SKM-1 treated with dmso at 0.1 percent for 144 hours (cell line): ENCODE measurements at regions not wholly inside any gene's neighbourhood (a gene's known extent, or its start where the extent isn't known, plus 50 kb on each side); places are given as distances from the start of the nearest gene placed in this dataset.
"Not testable (repeated sequence)": the region's sequence is repeated elsewhere in the genome, so short reads cannot be mapped to it uniquely, and the experiment has no call there.

Experiments used
- DNase-seq: peaks from one replicate; lab custom pipeline; 2025; ENCODE audit not compliant: unreplicated experiment; lab: John Stamatoyannopoulos, UW

DNA sequence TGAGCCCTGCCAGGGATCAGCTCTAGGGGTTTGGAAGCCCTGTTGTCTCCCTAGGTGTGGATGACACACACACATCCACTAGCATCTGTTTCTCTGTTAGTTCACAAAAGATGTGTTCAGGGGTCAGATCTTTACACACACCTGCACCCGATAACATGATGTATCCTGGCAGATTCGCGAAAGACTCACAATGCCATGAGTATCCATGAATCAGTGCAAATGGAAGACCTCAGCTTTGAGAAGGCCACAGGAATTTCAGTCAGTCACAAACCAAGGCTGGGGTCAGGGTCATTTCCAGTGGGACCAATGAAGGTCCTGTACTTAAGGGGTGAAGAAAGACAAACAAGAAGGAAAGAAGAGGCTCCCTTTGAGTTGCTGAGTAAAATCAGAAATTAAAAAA, 898.2 kb downstream of the UQCRFS1 start:
- no peak for DNase-seq

- DNase-seq: no peak
Observed at GRCh38 chr19:28314287-28314686, 898.7 kb downstream of the UQCRFS1 start.

- DNase-seq: no peak
Observed at GRCh38 chr19:28313633-28314032, 899.3 kb downstream of the UQCRFS1 start.

DNA sequence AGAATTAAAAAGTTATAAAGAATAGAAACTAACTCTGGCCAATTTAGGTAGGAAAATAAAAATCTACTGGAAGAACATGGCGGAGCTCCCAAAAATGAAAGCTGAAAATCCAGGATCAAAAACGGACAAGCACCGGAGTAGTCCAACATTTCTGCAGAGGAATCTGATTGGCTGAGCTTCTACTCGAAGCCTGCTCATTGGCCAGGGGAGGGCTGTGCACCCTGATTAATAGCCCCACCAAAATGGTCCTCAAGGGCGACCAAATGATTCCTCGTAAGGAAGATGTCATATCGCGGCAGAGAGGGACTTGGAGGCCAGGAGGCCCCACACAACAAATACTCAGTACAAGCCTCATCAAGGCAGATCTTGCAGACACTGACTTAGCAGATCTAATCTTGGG, 900.7 kb downstream of the UQCRFS1 start:
- no peak for DNase-seq

GRCh38 chr19:28310829-28311228, 902.1 kb downstream of the UQCRFS1 start:
- DNase-seq: not testable (repeated sequence)

- no peak for DNase-seq
Observed at GRCh38 chr19:28309070-28309469, 903.9 kb downstream of the UQCRFS1 start.

DNA sequence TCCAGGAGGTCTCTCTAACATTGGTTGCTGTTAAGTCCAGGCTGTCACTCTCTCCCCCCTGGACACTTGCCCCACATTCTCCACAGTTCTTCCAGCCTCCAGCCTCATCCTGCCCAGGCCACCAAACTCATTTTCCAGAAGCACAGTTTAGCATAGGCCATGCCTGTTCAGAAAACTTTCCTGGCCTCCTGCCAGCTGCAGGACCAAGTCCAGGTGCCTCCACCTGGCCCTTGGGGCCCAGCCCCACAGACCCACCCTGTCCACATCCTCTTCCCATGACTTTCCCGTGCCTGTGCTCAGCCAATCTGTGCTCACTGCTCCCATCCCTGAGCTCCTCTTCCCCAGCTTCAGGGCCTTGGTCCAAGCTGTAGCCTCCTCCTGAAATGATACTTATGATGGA, 905.0 kb downstream of the UQCRFS1 start:
- no peak for DNase-seq

GRCh38 chr19:28307487-28307886, 905.5 kb downstream of the UQCRFS1 start:
- no peak for DNase-seq

DNA sequence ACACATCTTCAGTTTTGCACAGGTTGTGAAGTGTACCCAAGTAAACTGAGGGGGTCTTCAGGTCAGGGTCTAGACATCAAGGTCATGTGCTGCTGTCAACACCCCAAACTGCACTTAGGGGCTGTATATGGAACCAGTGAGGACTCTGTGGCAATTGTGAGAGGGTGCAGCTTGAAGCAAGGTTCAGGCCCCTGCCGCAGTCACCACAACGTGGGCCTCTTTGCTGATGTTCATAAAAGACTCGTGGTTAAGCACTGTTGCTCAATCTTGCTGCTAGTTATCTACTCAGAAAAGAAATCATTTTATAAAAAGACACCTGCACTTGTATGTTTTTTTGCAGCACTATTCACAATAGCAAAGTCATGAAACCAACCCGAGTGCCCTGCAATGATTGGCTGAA, 907.4 kb downstream of the UQCRFS1 start:
- DNase-seq: no peak

- DNase-seq: no peak
Observed at GRCh38 chr19:28303502-28303901, 909.4 kb downstream of the UQCRFS1 start.

- no peak for DNase-seq
Observed at GRCh38 chr19:28301961-28302360, 911.0 kb downstream of the UQCRFS1 start.

GRCh38 chr19:28301463-28301862, 911.5 kb downstream of the UQCRFS1 start:
- DNase-seq: no peak

DNA sequence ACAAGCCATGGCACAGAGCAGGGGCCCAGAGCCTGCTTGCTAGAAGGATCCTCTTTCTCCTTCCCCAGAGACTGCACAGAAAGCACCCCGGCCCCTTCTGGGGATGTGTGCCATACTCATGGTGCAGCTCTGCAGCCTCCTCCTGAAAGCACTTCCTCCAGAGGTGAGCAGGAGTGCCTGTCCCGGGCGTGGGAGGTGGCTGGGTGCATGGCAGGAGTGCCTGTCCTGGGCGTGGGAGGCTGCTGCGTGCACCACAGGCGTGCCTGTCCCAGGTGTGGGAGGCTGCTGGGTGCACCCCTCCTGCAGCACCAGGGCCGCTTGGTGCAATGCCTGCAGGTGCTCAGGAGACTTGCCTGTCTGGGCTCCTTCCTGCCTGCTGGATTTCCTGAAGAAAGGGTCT, 913.3 kb downstream of the UQCRFS1 start:
- DNase-seq: no peak

DNA sequence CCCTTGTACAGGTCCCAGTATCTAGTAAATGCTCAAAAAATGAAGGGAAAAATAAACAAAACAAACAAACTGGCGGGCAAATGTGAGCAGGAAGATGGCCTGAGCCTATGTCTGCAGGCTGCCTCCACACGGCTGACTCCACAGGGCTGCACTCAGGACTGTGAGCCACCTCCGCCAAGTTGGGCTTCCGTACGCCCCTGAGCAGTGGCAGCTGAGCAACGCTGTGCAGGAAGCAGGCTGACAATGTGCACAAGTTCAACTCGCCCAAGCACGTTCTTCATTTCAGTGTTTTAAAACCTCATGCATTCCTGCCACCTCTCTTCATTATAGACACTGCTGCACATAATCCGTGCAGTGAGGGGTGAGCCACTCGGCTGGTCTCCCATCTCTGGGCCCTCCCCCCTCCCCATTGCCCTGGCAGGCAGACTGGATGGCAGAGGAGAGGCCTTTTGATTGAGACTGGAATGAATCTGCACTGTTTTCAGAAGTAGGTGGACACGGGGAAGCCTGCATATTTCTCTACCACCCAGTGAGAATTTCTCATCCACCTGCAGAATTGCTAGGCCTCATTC, 915.3 kb downstream of the UQCRFS1 start:
- DNase-seq: no peak

DNA sequence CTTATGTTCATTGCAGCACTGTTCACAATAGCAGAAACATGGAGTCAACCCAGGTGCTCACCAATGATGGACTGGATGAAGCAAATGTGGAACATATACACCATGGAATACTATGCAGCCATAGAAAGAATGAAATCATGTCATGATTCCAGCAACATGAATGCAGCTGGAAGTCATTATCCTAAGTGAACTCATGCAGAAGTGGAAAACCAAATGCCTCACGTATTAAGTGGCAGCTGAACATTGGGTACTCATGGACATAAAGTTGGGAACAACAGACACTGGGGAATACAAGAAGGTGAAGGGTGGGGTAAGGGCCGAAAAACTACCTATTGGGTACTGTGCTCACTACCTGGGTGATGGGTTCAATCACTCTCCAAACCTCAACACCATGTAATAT, 915.9 kb downstream of the UQCRFS1 start:
- DNase-seq: no peak

- DNase-seq: no peak
Observed at GRCh38 chr19:28296506-28296905, 916.4 kb downstream of the UQCRFS1 start.

DNA sequence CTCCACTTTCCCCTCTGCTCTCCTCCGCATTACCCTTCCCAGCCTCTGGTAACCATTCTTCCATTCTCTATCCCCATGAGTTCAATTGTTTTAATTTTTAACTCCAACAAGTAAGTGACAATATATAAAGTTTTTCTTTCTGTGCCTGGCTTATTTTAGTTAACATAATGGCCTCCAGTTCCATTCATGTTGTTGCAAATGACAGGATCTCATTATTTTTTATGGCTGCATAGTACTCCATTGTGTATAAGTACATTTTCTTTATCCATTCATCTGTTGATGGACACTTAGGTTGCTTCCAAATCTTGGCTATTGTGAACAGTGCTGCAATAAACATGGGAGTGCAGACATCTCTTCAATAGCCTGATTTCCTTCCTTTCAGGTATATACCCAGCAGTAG, 918.0 kb downstream of the UQCRFS1 start:
- not testable (repeated sequence) for DNase-seq

- no peak for DNase-seq
Observed at GRCh38 chr19:28294395-28294794, 918.6 kb downstream of the UQCRFS1 start.

DNA sequence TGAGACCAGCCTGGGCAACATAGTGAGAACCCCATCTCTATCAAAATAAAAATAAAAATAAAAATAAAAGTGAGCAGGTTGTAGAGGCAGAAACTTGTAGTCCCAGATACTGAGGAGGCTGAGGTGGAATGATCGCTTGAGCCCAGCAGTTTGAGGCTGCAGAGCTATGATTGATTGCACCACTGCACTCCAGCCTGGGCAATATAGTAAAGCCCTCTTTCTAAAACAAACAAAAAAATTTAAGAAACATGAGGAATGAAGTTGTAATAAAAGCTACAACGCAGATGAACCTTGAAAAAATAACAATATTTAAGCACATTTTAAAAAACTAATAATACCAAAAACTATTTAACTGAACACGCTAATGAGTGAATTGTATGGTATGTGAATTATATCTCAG, 919.3 kb downstream of the UQCRFS1 start:
- no peak for DNase-seq

- no peak for DNase-seq
Observed at GRCh38 chr19:28292822-28293500, 920.0 kb downstream of the UQCRFS1 start.

GRCh38 chr19:28291874-28292273, 921.1 kb downstream of the UQCRFS1 start:
- DNase-seq: no peak

- DNase-seq: no peak
Observed at GRCh38 chr19:28290963-28291657, 921.8 kb downstream of the UQCRFS1 start.
